ENCODE measurements at regions not wholly inside any gene's neighbourhood (a gene's known extent, or its start where the extent isn't known, plus 50 kb on each side); places are given as distances from the start of the nearest gene placed in this dataset.

GRCh38 chr17:72397687-72398086, 276.9 kb downstream of the SOX9 start:
- dilution Hi-C loops (cut with MboI; ENCODE audit: extremely low pct_ligation_motif_present, low sequenced_read_pairs) (no loop called here), intact Hi-C loops (cut with micrococcal nuclease) (no loop called here)
- H3K4me2 ChIP-seq (ENCODE audit: insufficient read depth, low read length), result no peak overlapping the region
- H3K9me1 ChIP-seq (replicated peaks; ENCODE audit: control insufficient read depth, extremely low read depth, insufficient read depth, low read length), result no peaks in the 10 kb centered on the region
- no peak overlapping the region for H2AFZ ChIP-seq (ENCODE audit: low read depth, low read length)
- TF ChIP-seq POLR2A (IDR thresholded peaks at IDR 0.05; ENCODE audit: low read depth, low read length) (no peak), CTCF (IDR thresholded peaks at IDR 0.05; ENCODE audit: extremely low read depth in 1 of 2, insufficient read depth in 1 of 2, low read depth in 1 of 2, low read length in 2 of 2) (no peak), POLR2AphosphoS5 (IDR thresholded peaks at IDR 0.05; ENCODE audit: insufficient read depth, low read depth, low read length) (no peak), JUN (IDR thresholded peaks at IDR 0.05; ENCODE audit: borderline replicate concordance, insufficient read depth, insufficient read length, low read depth) (peak; percentile 2), MAX (IDR thresholded peaks at IDR 0.05; ENCODE audit: insufficient read depth, insufficient read length) (no peak), MYC (IDR thresholded peaks at IDR 0.05; ENCODE audit: low read depth, low read length) (no peak), EZH2 (IDR thresholded peaks at IDR 0.05; ENCODE audit: borderline replicate concordance, low read depth, low read length, severe bottlenecking) (no peak)
- ChIA-PET POLR2A (no interaction called here), CTCF (no interaction called here)
- FAIRE-seq, result no peak
- no TSS peak for BruUV-seq (replicated peaks)
- H3K36me3 ChIP-seq (ENCODE audit: control insufficient read depth in 2 of 2, extremely low read depth in 1 of 2, insufficient read depth in 2 of 2, low read length in 2 of 2), result no peaks in the 10 kb centered on the region
- no peak overlapping the region for H3K9ac ChIP-seq (replicated peaks; ENCODE audit: extremely low read depth, insufficient read depth, low read length)
- H3K9me3 ChIP-seq (replicated peaks; ENCODE audit: control insufficient read depth, insufficient read depth, low read length), result no peaks in the 10 kb centered on the region
- H3K27ac ChIP-seq (ENCODE audit: insufficient read depth, low read depth, low read length), result no peak overlapping the region
- peaks cover 19% of the 10 kb centered on the region for H3K4me1 ChIP-seq (ENCODE audit: control insufficient read depth, extremely low read depth, insufficient read depth, low read length)
- no peaks in the 10 kb centered on the region for H4K20me1 ChIP-seq (replicated peaks; ENCODE audit: control insufficient read depth, extremely low read depth, insufficient read depth, low read length)
- H3K4me3 ChIP-seq (replicated peaks in 1 of 3; ENCODE audit: insufficient read depth in 1 of 3, low read depth in 1 of 3, low read length in 3 of 3), result no peak overlapping the region
- no peaks in the 10 kb centered on the region for H3K27me3 ChIP-seq (ENCODE audit: control insufficient read depth in 2 of 2, insufficient read depth in 2 of 2, low read length in 2 of 2)
- DNase-seq (ENCODE audit: low read depth, low spot score), result no peak
- no peaks in the 10 kb centered on the region for H3K79me2 ChIP-seq (ENCODE audit: control insufficient read depth, insufficient read depth, low read length)
